Ascending aorta (tissue), 2 donors: ENCODE measurements at regions not wholly inside any gene's neighbourhood (a gene's known extent, or its start where the extent isn't known, plus 50 kb on each side); places are given as distances from the start of the nearest gene placed in this dataset.

Experiments
- DNase-seq, 2 donors: peaks; one replicate each; pipeline ENCODE4 v3.0.0-alpha.2; 2019; ENCODE audit warnings: low spot score in 2 of 2
- H3K27ac ChIP-seq, 2 donors: fragments of 200-600 bp; sonication (generic); one replicate each; pipeline ENCODE4 v1.5.1; 2016 to 2017; ENCODE audit warnings: mild to moderate bottlenecking in 1 of 2
- H3K27me3 ChIP-seq: fragments of 200-600 bp; sonication (generic); one replicate; pipeline ENCODE4 v1.5.1; 2017
- H3K36me3 ChIP-seq, 2 donors: fragments of 200-600 bp; sonication (generic); one replicate each; pipeline ENCODE4 v1.5.1; 2016
- H3K4me1 ChIP-seq, 2 donors: fragments of 200-600 bp; sonication (generic); one replicate each; pipeline ENCODE4 v1.5.1; 2016 to 2017; ENCODE audit warnings: mild to moderate bottlenecking in 1 of 2
- H3K4me3 ChIP-seq, 2 donors: fragments of 200-600 bp; sonication (generic); one replicate each; pipeline ENCODE4 v1.5.1; 2016 to 2017; ENCODE audit warnings: mild to moderate bottlenecking in 1 of 2
- H3K9me3 ChIP-seq, 2 donors: fragments of 200-600 bp; sonication (generic); one replicate each; pipeline ENCODE4 v1.5.1; 2016
- CTCF ChIP-seq, 3 experiments: fragments of 200-600 bp in 2 of 3; fragments of 450-650 bp in 1 of 3; sonication (generic) in 2 of 3; IDR thresholded peaks; one replicate each; pipeline ENCODE4 v1.5.1; 2016 to 2019; ENCODE audit warnings: antibody characterized with exemption in 3 of 3, mild to moderate bottlenecking in 1 of 3, moderate library complexity in 1 of 3
- intact Hi-C: fragments of 100-400 bp; cut with DNase I; formaldehyde crosslinking; loops from one replicate; pipeline ENCODE4 v1.15.1; 2023

GRCh38 chr5:126339215-126339805 is 83.9 kb upstream of the GRAMD2B start:
- Histone ChIP-seq H3K4me3 (no peak overlapping the region), H3K4me1 (peaks cover 0 to 7% of the 10 kb centered on the region in 2 donors), H3K36me3 (no peaks in the 10 kb centered on the region), H3K27me3 (no peaks in the 10 kb centered on the region), H3K9me3 (no peaks in the 10 kb centered on the region), H3K27ac (no peak overlapping the region)
- DNase-seq, result no peak
- peak; percentile 57 to 83 (median 66) for TF ChIP-seq CTCF (IDR thresholded peaks at IDR 0.05)
- intact Hi-C loops, result loop anchor here (1.0 to 2.0 kb wide), 2 partner anchors 200 to 261 kb away; partner anchors contain the start of gene PHAX

GRCh38 chr5:126341906-126342630 is 81.1 kb upstream of the GRAMD2B start:
- Histone ChIP-seq H3K4me1 (peaks cover 0 to 7% of the 10 kb centered on the region in 2 donors), H3K9me3 (no peaks in the 10 kb centered on the region), H3K27me3 (no peaks in the 10 kb centered on the region), H3K27ac (peak overlapping the region; percentile 22 to 42), H3K36me3 (no peaks in the 10 kb centered on the region), H3K4me3 (no peak overlapping the region)
- no peak for TF ChIP-seq CTCF (IDR thresholded peaks at IDR 0.05)
- DNase-seq, result no peak
- intact Hi-C loops, result loop anchor here (5.0 kb wide), 1 partner anchor 435 kb away; the partner anchor contains the start of gene LMNB1

- Histone ChIP-seq H3K27me3 (no peaks in the 10 kb centered on the region), H3K4me1 (peaks cover 0 to 4% of the 10 kb centered on the region in 2 donors), H3K36me3 (no peaks in the 10 kb centered on the region), H3K4me3 (peak overlapping the region in 1 of 2 donors; percentile 5), H3K9me3 (no peaks in the 10 kb centered on the region), H3K27ac (no peak overlapping the region)
- no peak for TF ChIP-seq CTCF (IDR thresholded peaks at IDR 0.05)
- no peak for DNase-seq
- intact Hi-C loops, result no loop called here
These were observed 74.2 kb upstream of the GRAMD2B start for GRCh38 chr5:126348855-126349635.

- no peak for TF ChIP-seq CTCF (IDR thresholded peaks at IDR 0.05)
- intact Hi-C loops, result loop anchor here (5.0 kb wide), 2 partner anchors 71 to 136 kb away; partner anchors contain the start of gene GRAMD2B
- H3K36me3 ChIP-seq, result no peaks in the 10 kb centered on the region
- H3K27me3 ChIP-seq, result no peaks in the 10 kb centered on the region
- H3K4me1 ChIP-seq, result peaks cover 0 to 7% of the 10 kb centered on the region in 2 donors
- H3K9me3 ChIP-seq, result no peaks in the 10 kb centered on the region
- H3K27ac ChIP-seq, result no peak overlapping the region
- no peak overlapping the region for H3K4me3 ChIP-seq
- no peak for DNase-seq
These were observed 72.1 kb upstream of the GRAMD2B start for GRCh38 chr5:126351153-126351552.

GRCh38 chr5:126354012-126354857 is 69.0 kb upstream of the GRAMD2B start:
- Histone ChIP-seq H3K9me3 (no peaks in the 10 kb centered on the region), H3K27ac (peak overlapping the region in 1 of 2 donors; percentile 62), H3K27me3 (no peaks in the 10 kb centered on the region), H3K4me3 (peak overlapping the region in 1 of 2 donors; percentile 32), H3K4me1 (peaks cover 0 to 7% of the 10 kb centered on the region in 2 donors), H3K36me3 (no peaks in the 10 kb centered on the region)
- TF ChIP-seq CTCF (IDR thresholded peaks at IDR 0.05), result peak; percentile 46 to 59 (median 59)
- intact Hi-C loops, result loop anchor here (1.0 to 5.0 kb wide), 4 partner anchors 31 to 185 kb away; partner anchors contain the start of gene GRAMD2B
- DNase-seq, result no peak
